Activated T-cell treated with anti-CD3 and anti-CD28 coated beads, Interleukin-2, amount 50 U/mL, for 4 hours (primary cell): ENCODE measurements at regions not wholly inside any gene's neighbourhood (a gene's known extent, or its start where the extent isn't known, plus 50 kb on each side); places are given as distances from the start of the nearest gene placed in this dataset.
A peak's percentile ranks its signal among the peaks of the same experiment; 100 is the strongest.
"Not testable (repeated sequence)": the region's sequence is repeated elsewhere in the genome, so short reads cannot be mapped to it uniquely, and the experiment has no call there.

ENCODE experiments used
- ATAC-seq, 2 donors: fragments of 200-7000 bp; cut with Tn5 transposase; one replicate each; pipeline ENCODE4 v1.10.0; 2021
- DNase-seq: peaks from one replicate; pipeline ENCODE4 v3.0.0-alpha.2; 2020
- H3K27me3 Mint-ChIP-seq: one replicate; pipeline ENCODE4 v1.8.0; 2021; ENCODE audit warnings: low read depth, mixed read lengths
- H3K36me3 Mint-ChIP-seq: one replicate; pipeline ENCODE4 v1.8.0; 2022; ENCODE audit warnings: mixed read lengths; ENCODE audit not compliant: insufficient read depth
- H3K4me1 Mint-ChIP-seq: one replicate; pipeline ENCODE4 v1.8.0; 2021; ENCODE audit warnings: low read depth, mixed read lengths
- H3K4me3 Mint-ChIP-seq: one replicate; pipeline ENCODE4 v1.8.0; 2021; ENCODE audit warnings: mild to moderate bottlenecking, moderate library complexity, mixed read lengths
- H3K9me3 Mint-ChIP-seq: one replicate; pipeline ENCODE4 v1.8.0; 2021; ENCODE audit warnings: mixed read lengths

DNA sequence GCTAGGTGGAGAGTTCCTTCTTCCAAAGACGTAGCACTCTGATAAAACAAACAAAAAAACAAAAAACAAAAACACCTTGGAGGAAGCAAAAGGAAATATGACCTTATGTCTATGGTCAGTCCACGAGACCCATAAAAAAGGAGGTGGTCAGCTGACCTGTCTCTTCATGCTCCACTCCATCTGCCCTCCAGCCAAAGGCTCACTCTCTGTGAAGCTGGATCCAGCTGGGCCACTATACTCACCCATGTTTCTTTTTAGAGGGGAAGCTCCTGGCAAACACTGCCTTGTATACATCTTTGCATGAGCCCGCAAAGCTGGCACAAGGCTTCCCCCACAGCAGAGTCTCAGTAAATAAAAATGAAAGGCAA, 126.1 kb upstream of the CACHD1 start:
- H3K36me3 Mint-ChIP-seq, result no peaks in the 10 kb centered on the region
- peaks cover 17% of the 10 kb centered on the region for H3K27me3 Mint-ChIP-seq
- no peak for ATAC-seq
- no peak for DNase-seq
- no peaks in the 10 kb centered on the region for H3K9me3 Mint-ChIP-seq
- no peaks in the 10 kb centered on the region for H3K4me1 Mint-ChIP-seq
- H3K4me3 Mint-ChIP-seq, result no peak overlapping the region

DNA sequence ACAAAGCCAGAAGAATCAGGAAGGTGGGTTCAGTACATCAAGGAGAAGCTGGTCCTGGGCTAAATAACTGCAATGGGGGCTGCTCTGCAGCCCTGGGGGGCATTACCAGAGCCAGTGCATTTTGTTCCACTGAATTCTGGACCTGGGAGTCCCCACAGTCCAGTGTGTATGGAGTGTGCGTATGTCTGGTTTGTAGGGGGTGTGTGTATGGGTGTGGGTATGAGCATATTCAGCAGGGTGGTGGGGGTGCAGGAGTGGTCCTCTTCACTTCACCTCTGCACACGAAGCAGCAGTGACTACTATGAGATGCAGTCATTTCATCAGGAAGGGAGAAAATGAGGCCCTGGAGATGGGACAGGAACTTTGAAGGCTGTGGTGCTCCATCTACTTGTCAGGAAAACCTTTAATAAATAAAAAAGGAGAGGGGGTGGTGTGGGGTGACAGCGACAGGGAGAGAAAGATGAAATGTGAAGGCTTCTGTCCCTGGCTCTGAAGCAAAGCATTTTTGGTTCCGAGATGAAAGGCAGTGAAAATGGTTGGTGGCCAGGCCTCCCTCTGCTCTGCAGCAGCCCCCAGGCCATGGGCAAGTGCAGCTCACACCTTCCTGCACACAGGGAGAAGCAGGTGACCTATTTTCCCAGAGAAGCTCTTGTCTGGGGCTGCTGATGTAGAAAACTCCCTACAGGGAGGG, 121.5 kb upstream of the CACHD1 start:
- no peak overlapping the region for H3K4me3 Mint-ChIP-seq
- ATAC-seq (no peak), DNase-seq (no peak)
- no peaks in the 10 kb centered on the region for H3K9me3 Mint-ChIP-seq
- peaks cover 2% of the 10 kb centered on the region for H3K27me3 Mint-ChIP-seq
- H3K36me3 Mint-ChIP-seq, result no peaks in the 10 kb centered on the region
- H3K4me1 Mint-ChIP-seq, result no peaks in the 10 kb centered on the region

DNA sequence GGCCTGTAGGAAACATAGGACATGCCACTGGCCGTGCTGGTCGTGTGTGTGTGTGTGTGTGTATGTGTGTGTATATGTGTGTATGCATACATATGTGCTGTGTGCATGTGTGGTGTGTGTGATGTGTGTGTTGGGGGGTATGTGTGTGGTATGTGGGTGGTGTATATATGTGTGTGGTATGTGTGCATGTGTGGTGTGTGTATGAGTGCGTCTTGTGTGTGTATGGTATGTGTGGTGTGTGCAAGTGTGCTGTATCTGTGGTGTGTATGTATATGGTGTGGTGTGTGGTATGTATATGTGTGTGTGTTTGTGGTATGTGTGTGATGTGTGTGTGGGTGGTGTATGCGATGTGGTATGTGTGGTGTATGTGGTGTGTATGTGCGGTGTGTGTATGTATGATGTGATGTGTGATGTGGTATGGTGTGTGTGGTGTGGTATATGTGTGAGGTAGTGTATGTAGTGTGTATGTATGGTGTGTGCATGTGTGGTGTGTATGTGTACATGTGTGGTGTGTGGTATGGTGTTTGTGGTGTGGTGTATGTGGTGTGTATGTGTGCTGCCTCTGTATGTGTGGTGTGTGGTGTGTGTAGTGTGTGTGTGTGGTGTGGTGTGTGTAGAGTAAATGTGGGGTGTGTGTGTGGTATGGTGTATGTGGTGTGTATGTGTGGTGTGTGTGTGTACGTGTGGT, 120.8 kb upstream of the CACHD1 start:
- ATAC-seq (no peak), DNase-seq (no peak)
- Mint-ChIP-seq H3K36me3 (no peaks in the 10 kb centered on the region), H3K27me3 (peaks cover 2% of the 10 kb centered on the region), H3K9me3 (no peaks in the 10 kb centered on the region), H3K4me3 (no peak overlapping the region), H3K4me1 (no peaks in the 10 kb centered on the region)

DNA sequence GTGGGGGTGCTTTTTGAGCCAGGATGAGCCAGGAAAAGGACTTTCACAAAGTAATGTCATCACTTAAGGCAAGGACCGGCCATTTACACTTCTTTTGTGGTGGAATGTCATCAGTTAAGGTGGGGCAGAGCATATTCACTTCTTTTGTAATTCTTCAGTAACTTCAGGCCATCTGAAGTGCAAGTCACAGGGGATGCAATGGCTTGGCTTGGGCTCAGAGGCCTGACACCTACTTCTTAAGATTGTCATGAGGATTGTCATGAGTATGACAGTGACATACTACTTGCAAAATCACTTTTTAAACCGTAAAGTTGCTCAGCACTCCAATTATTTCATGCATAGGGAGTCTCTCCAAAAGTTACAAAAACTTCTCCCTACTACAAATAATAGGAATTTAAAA, 114.4 kb upstream of the CACHD1 start:
- not testable (repeated sequence) for H3K27me3 Mint-ChIP-seq, H3K36me3 Mint-ChIP-seq, H3K4me1 Mint-ChIP-seq, H3K9me3 Mint-ChIP-seq, H3K4me3 Mint-ChIP-seq, DNase-seq, ATAC-seq

- no peaks in the 10 kb centered on the region for H3K9me3 Mint-ChIP-seq
- no peak for ATAC-seq
- no peaks in the 10 kb centered on the region for H3K4me1 Mint-ChIP-seq
- H3K36me3 Mint-ChIP-seq, result no peaks in the 10 kb centered on the region
- no peak for DNase-seq
- no peak overlapping the region for H3K4me3 Mint-ChIP-seq
- H3K27me3 Mint-ChIP-seq, result peaks cover 7% of the 10 kb centered on the region
Measured at GRCh38 chr1:64356636-64357256, 113.2 kb upstream of the CACHD1 start.

DNA sequence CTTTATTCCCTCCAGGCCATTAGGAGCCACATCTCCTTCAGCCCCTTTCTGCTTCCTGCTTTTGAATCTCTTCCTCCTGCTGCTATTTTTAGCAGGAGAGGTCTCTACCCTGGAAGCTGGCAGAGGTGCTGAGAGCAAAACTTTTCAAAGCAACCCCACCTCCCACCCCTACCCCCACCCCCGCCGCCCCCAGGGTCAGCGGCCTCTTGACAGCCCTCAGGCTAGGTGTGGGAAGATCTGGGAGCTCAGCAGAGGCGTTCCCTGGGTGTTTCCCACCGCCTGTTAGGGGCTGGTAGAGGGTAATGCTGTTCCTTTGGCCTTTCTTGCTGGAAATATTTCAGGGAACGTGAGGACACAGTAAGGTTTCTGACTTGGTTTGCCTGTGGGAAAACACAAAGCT, 112.5 kb upstream of the CACHD1 start:
- H3K27me3 Mint-ChIP-seq, result peaks cover 7% of the 10 kb centered on the region
- no peaks in the 10 kb centered on the region for H3K36me3 Mint-ChIP-seq
- H3K9me3 Mint-ChIP-seq, result no peaks in the 10 kb centered on the region
- ATAC-seq, result no peak
- no peaks in the 10 kb centered on the region for H3K4me1 Mint-ChIP-seq
- no peak for DNase-seq
- no peak overlapping the region for H3K4me3 Mint-ChIP-seq

- no peak overlapping the region for H3K4me3 Mint-ChIP-seq
- ATAC-seq (no peak), DNase-seq (no peak)
- peaks cover 7% of the 10 kb centered on the region for H3K27me3 Mint-ChIP-seq
- H3K9me3 Mint-ChIP-seq, result no peaks in the 10 kb centered on the region
- no peaks in the 10 kb centered on the region for H3K36me3 Mint-ChIP-seq
- no peaks in the 10 kb centered on the region for H3K4me1 Mint-ChIP-seq
Measured at GRCh38 chr1:64358692-64359091, 111.2 kb upstream of the CACHD1 start.

DNA sequence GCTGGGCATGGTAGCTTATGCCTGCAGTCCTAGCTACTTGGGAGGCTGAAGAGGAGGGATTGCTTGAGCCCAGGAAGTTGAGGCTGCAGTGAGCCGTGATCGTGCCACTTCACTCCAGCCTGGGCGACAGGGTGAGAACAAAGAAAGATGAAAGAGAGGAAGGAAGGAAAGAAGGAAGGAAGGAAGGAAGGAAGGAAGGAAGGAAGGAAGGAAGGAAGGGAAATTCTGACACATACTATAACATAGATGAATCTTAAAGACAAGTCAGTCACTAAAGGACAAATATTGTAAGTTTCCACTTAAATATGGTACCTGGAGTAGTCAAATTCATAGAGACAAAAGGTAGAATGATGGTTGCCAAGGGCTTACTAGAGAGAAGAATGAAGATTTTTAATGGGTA, 108.0 kb upstream of the CACHD1 start:
- no peak overlapping the region for H3K4me3 Mint-ChIP-seq
- H3K36me3 Mint-ChIP-seq, result no peaks in the 10 kb centered on the region
- no peaks in the 10 kb centered on the region for H3K9me3 Mint-ChIP-seq
- DNase-seq, result no peak
- ATAC-seq, result no peak
- H3K27me3 Mint-ChIP-seq, result peaks cover 14% of the 10 kb centered on the region
- no peaks in the 10 kb centered on the region for H3K4me1 Mint-ChIP-seq

- no peaks in the 10 kb centered on the region for H3K4me1 Mint-ChIP-seq
- H3K36me3 Mint-ChIP-seq, result no peaks in the 10 kb centered on the region
- H3K4me3 Mint-ChIP-seq, result no peak overlapping the region
- H3K27me3 Mint-ChIP-seq, result peaks cover 14% of the 10 kb centered on the region
- ATAC-seq, result no peak
- H3K9me3 Mint-ChIP-seq, result no peaks in the 10 kb centered on the region
- no peak for DNase-seq
Measured at GRCh38 chr1:64363111-64363510, 106.8 kb upstream of the CACHD1 start.

- H3K36me3 Mint-ChIP-seq, result no peaks in the 10 kb centered on the region
- no peaks in the 10 kb centered on the region for H3K4me1 Mint-ChIP-seq
- H3K9me3 Mint-ChIP-seq, result no peaks in the 10 kb centered on the region
- DNase-seq (no peak), ATAC-seq (no peak)
- peaks cover 12% of the 10 kb centered on the region for H3K27me3 Mint-ChIP-seq
- H3K4me3 Mint-ChIP-seq, result no peak overlapping the region
Measured at GRCh38 chr1:64363616-64364015, 106.3 kb upstream of the CACHD1 start.

GRCh38 chr1:64366821-64367220, 103.1 kb upstream of the CACHD1 start:
- Mint-ChIP-seq H3K4me1 (no peaks in the 10 kb centered on the region), H3K36me3 (no peaks in the 10 kb centered on the region), H3K27me3 (peaks cover 8% of the 10 kb centered on the region), H3K9me3 (no peaks in the 10 kb centered on the region), H3K4me3 (no peak overlapping the region)
- peak; percentile 23 to 54 for ATAC-seq
- DNase-seq, result no peak

- H3K27me3 Mint-ChIP-seq, result peaks cover 8% of the 10 kb centered on the region
- no peaks in the 10 kb centered on the region for H3K4me1 Mint-ChIP-seq
- H3K36me3 Mint-ChIP-seq, result no peaks in the 10 kb centered on the region
- DNase-seq (no peak), ATAC-seq (no peak)
- no peaks in the 10 kb centered on the region for H3K9me3 Mint-ChIP-seq
- H3K4me3 Mint-ChIP-seq, result no peak overlapping the region
Measured at GRCh38 chr1:64368344-64368743, 101.6 kb upstream of the CACHD1 start.

- ATAC-seq (no peak), DNase-seq (no peak)
- Mint-ChIP-seq H3K9me3 (no peaks in the 10 kb centered on the region), H3K36me3 (no peaks in the 10 kb centered on the region), H3K4me1 (no peaks in the 10 kb centered on the region), H3K27me3 (peaks cover 10% of the 10 kb centered on the region), H3K4me3 (no peak overlapping the region)
Measured at GRCh38 chr1:64378826-64379225, 91.1 kb upstream of the CACHD1 start.

DNA sequence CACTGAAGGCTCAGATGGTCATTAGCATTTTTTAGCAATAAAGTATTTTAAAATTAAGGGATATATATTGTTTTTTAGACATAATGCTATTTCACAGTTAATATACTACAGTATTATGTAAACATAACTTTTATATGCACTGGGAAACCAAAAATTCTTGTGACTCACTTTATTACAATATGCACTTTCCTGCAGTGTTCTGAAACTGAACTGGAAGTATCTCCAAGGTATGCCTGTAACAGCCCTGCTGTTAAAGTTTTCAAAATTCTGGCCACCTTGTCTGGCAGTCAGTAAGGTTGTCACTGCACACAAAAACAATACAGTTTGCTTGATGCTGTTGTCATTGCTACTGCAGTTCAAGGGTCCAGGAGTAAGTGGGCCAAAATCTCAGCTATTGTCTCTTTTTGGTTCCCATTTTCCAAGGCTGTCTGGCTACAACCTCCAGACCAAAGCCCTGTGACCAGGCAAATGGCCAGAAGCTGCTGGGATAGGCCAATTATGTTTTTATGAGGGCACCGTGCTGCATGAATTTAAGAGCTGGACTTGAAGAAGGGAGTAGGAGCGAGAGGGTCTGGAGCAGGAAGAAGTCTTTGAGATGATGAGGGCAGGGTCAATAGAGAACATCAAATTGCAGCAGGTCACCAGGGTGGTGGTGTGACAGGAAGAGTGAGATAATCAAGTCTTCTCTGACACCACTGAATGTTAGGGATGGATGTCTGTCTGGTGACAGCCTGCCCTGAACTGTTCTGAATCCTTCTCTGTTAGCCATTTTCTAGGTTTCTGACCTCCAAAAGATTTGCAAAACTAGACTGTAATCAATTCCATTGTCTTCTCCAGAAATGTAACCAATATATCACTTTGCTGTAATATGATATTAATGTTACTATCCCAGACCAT, 82.3 kb upstream of the CACHD1 start:
- Mint-ChIP-seq H3K27me3 (no peaks in the 10 kb centered on the region), H3K4me1 (no peaks in the 10 kb centered on the region), H3K4me3 (no peak overlapping the region), H3K36me3 (no peaks in the 10 kb centered on the region), H3K9me3 (no peaks in the 10 kb centered on the region)
- DNase-seq (no peak), ATAC-seq (no peak)
